ENCODE measurements at regions not wholly inside any gene's neighbourhood (a gene's known extent, or its start where the extent isn't known, plus 50 kb on each side); places are given as distances from the start of the nearest gene placed in this dataset.

DNA sequence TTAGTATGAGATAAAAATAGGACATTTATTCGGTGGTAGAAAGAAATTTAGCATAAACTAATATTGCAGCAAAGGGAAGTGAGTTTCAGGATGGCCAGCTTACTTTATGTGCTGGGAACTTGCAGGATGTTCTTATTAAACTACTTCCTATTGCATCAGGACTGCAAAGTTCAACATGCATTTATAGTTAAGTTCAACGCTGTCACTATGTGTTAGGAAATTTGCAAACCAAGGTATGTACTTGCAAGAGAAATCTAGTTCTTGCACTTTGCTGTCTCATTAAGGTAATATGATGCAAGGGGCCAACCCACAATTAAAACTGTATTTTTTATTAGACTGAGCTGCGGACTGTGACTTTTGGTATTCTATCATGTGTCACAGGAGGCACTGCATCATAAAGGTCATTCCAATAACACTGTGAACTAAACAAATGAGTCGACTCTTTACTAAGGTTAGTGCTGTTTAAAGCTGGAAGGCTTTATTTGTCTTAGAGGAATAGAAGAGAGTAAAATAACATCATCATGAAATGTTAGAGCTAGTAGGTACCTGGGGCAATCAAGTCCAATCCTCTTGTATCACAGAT lies 1525.7 kb upstream of the TENM3 start:
- no peak for DNase-seq (ENCODE audit: low read depth)
- H3K4me3 ChIP-seq (ENCODE audit: low read depth, low read length) = no peak overlapping the region
- TF ChIP-seq, protein P1, sequence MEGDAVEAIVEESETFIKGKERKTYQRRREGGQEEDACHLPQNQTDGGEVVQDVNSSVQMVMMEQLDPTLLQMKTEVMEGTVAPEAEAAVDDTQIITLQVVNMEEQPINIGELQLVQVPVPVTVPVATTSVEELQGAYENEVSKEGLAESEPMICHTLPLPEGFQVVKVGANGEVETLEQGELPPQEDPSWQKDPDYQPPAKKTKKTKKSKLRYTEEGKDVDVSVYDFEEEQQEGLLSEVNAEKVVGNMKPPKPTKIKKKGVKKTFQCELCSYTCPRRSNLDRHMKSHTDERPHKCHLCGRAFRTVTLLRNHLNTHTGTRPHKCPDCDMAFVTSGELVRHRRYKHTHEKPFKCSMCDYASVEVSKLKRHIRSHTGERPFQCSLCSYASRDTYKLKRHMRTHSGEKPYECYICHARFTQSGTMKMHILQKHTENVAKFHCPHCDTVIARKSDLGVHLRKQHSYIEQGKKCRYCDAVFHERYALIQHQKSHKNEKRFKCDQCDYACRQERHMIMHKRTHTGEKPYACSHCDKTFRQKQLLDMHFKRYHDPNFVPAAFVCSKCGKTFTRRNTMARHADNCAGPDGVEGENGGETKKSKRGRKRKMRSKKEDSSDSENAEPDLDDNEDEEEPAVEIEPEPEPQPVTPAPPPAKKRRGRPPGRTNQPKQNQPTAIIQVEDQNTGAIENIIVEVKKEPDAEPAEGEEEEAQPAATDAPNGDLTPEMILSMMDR (IDR thresholded peaks at IDR 0.05; ENCODE audit: insufficient read depth, low read depth, low read length) = no peak

DNA sequence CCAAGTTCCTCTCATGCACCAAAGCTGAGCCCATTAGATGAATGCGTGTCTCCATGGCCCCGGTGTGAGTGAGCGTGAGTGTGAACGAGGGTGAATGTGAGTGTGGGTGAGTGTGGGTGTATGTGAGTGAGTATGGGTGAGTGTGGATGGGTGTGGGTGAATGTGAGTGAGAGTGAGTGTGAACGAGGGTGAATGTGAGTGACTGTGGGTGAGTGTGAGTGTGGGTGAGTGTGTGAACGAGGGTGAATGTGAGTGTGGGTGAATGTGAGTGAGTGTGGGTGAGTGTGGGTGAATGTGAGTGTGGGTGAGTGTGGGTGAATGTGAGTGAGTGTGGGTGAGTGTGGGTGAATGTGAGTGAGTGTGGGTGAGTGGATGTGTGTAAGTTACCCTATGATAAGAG lies 1521.8 kb upstream of the TENM3 start:
- DNase-seq (ENCODE audit: low read depth) = no peak
- TF ChIP-seq, protein P1 (IDR thresholded peaks at IDR 0.05; ENCODE audit: insufficient read depth, low read depth, low read length) = no peak
- no peak overlapping the region for H3K4me3 ChIP-seq (ENCODE audit: low read depth, low read length)

DNA sequence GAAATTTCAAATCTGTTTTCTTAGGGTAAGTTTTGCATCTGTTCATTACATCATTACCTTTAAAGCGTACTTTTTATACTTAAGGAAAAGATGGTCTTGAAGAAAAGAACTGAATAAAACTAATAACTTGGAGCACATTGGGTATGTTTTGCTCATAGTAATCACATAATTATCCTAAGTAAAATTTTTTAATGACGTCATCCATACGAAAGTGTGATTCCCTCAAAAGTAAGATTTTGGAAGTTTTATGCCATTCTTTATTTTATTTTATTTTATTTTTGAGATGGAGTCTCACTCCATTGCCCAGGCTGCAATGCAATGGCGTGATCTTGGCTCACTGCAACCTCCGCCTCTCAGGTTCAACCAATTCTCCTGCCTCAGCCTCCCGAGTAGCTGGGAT lies 1516.6 kb upstream of the TENM3 start:
- no peak overlapping the region for H3K4me3 ChIP-seq (ENCODE audit: low read depth, low read length)
- TF ChIP-seq, protein P1 (IDR thresholded peaks at IDR 0.05; ENCODE audit: insufficient read depth, low read depth, low read length) = no peak
- no peak for DNase-seq (ENCODE audit: low read depth)

DNA sequence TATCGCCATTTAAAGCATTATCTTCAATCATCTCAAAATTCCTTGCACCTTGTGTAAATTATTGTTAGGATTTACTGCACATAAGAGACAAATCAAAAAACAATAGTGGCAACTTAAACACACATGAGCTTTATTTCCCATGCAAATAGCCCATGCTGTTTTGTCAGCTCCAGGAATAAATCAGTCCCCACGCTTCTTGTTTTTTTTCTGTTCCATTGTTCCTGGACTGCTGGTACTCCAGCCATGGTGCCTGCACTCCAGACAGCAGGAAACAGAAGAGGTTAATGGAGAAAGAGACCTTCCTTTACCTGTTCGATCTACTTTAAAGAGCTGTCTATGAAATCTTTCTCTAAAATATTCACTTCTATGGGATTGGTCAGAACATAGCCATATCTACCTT lies 1515.7 kb upstream of the TENM3 start:
- TF ChIP-seq, protein P1 (IDR thresholded peaks at IDR 0.05; ENCODE audit: insufficient read depth, low read depth, low read length) = no peak
- H3K4me3 ChIP-seq (ENCODE audit: low read depth, low read length) = no peak overlapping the region
- DNase-seq (ENCODE audit: low read depth) = no peak

DNA sequence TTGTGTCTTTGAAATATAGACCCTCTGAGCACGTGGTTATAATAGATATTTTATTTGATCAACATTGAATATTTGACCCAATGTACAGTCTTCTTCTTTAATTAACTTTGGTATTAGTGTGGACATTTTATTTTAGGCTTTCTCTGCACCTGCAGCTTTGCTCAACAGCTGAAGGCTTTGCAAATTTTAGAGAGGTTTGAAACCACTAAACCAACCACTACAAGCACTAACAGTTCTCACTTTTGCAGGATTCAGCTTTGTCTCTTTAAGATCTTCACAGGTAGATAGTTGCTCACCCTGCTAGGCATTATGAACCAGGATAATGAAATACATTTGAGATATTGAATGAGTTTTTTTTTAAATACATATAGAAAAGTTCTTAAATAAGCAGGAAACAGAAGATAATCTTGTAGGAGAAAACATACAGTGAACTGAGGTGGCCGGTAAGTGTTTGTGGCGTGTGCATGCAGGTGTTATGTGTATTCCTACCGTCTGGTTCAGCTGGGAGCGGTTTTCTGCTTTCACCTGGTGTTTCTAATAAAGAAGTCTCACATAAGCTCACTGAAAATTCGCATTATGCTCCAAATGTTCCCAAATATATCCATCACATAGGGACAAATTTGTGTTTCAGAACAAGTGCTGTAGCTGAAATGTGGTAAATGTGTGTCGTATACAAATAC lies 1508.3 kb upstream of the TENM3 start:
- H3K4me3 ChIP-seq (ENCODE audit: low read depth, low read length) = no peak overlapping the region
- DNase-seq (ENCODE audit: low read depth) = no peak
- TF ChIP-seq, protein P1 (IDR thresholded peaks at IDR 0.05; ENCODE audit: insufficient read depth, low read depth, low read length) = no peak

DNA sequence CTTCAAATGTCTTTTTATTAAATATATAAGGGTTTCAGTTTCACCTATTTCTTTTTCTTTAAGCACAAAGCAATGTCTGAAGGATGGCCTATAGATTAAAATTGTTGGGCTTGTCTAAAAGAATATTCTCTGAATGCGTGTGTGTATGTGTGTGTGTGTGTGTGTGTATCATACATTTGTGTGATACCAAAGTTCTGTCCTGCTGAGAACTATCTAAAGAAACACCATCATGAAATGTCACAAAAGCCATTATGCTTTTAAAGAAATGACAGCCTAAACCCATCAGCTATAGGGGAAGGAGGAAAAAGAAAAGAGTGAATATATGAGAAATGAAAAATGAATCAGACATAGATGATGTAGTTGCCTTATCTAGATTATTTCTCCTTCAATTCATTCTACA lies 1501.5 kb upstream of the TENM3 start:
- no peak overlapping the region for H3K4me3 ChIP-seq (ENCODE audit: low read depth, low read length)
- TF ChIP-seq, protein P1 (IDR thresholded peaks at IDR 0.05; ENCODE audit: insufficient read depth, low read depth, low read length) = no peak
- no peak for DNase-seq (ENCODE audit: low read depth)

DNA sequence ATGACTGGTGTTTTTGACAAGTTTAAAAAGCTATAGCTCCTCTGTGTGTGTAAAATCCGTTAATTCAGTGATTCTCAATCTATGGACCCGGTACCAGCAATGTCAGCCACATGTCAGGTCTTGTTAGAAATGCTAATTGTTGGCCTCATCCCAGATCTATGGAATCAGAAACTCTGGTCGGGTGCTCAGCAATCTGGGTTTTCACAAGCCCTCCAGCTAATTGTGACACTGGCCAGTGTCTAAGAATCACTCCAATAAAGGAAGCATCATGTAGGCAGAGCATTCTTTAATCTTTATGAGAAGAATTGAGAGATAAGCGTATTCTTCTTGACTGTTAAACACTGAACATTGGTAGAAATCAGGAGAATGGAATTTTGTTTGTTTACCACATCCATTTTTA lies 1498.2 kb upstream of the TENM3 start:
- TF ChIP-seq, protein P1 (IDR thresholded peaks at IDR 0.05; ENCODE audit: insufficient read depth, low read depth, low read length) = no peak
- DNase-seq (ENCODE audit: low read depth) = no peak
- no peak overlapping the region for H3K4me3 ChIP-seq (ENCODE audit: low read depth, low read length)
